SH-SY5Y (cell line): ENCODE measurements at regions not wholly inside any gene's neighbourhood (a gene's known extent, or its start where the extent isn't known, plus 50 kb on each side); places are given as distances from the start of the nearest gene placed in this dataset.

Source experiments
- GATA2 ChIP-seq: IDR thresholded peaks from 2 replicates; pipeline ENCODE4 v1.6.1; 2011; ENCODE audit warnings: mild to moderate bottlenecking, low read depth, low read length
- GATA3 ChIP-seq: IDR thresholded peaks from 2 replicates; pipeline ENCODE4 v1.6.1; 2011; ENCODE audit warnings: low read depth, mild to moderate bottlenecking, low read length, moderate library complexity

GRCh38 chr17:77741109-77741508 is 217.4 kb upstream of the TNRC6C start:
- TF ChIP-seq GATA2: no peak
- no peak for TF ChIP-seq GATA3
